ENCODE measurements at regions not wholly inside any gene's neighbourhood (a gene's known extent, or its start where the extent isn't known, plus 50 kb on each side); places are given as distances from the start of the nearest gene placed in this dataset.

DNA sequence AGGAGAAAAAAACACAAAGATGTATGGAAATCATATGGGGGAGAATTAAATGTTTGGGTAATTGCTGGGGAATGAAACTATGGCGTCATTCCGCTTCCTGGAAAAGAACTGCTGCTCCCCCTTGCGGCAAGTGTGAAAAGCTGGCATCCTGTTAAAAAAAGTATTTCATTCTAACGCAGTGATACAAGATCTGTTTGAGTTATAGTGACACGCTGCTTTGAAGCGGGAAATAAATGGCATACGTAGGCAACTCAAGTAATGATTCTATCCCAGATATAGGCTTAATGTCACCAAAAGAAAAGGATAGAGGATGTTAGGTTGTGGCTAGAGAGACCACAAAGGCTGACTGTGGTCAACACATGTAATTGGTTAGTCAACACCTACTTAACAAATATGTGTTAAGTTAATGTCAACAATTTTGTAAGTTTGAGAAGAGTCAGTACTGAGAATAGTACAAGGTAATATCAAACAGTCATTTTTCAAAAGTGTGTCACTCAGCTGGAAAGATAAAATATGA is 70.2 kb upstream of the ALDH1A1 start:
- peak; percentile 82 for DNase-seq (ENCODE audit: low read depth)
- peak; percentile 85 for TF ChIP-seq CTCF (IDR thresholded peaks at IDR 0.05; ENCODE audit: insufficient read depth, low read length)
- H3K4me3 ChIP-seq (ENCODE audit: low read depth, low read length), result no peak overlapping the region

- DNase-seq (ENCODE audit: low read depth), result no peak
- H3K4me3 ChIP-seq (ENCODE audit: low read depth, low read length), result no peak overlapping the region
- no peak for TF ChIP-seq CTCF (IDR thresholded peaks at IDR 0.05; ENCODE audit: insufficient read depth, low read length)
These were observed 69.5 kb upstream of the ALDH1A1 start for GRCh38 chr9:73022353-73022752.

GRCh38 chr9:73020877-73021276 is 68.0 kb upstream of the ALDH1A1 start:
- no peak for DNase-seq (ENCODE audit: low read depth)
- no peak overlapping the region for H3K4me3 ChIP-seq (ENCODE audit: low read depth, low read length)
- TF ChIP-seq CTCF (IDR thresholded peaks at IDR 0.05; ENCODE audit: insufficient read depth, low read length), result no peak

- DNase-seq (ENCODE audit: low read depth), result no peak
These were observed 61.2 kb upstream of the ALDH1A1 start for GRCh38 chr9:73014011-73014410.

DNA sequence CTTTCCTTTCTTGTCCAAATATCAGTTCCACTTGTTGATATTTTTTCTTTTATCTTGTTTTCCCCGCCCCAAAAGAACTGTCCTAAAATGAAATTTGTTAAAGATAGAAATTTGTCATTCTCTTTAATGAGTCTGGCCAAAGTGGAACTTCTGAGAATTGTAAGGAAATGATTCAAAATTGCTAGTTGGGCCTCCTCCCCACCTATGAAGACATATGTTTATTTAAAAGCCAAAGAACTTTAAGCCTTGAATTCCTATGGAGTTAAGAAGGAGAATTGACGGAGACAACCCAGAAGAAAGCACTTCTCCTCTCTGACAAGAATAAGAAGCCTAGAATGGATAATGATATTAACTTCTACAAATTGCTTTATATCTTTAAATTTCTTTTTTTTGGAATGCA is 59.1 kb upstream of the ALDH1A1 start:
- DNase-seq (ENCODE audit: low read depth), result peak; percentile 37
- TF ChIP-seq CTCF (IDR thresholded peaks at IDR 0.05; ENCODE audit: insufficient read depth, low read length), result no peak
- no peak overlapping the region for H3K4me3 ChIP-seq (ENCODE audit: low read depth, low read length)

More at GRCh38 chr9:73014011-73014410, 61.2 kb upstream of the ALDH1A1 start:
- H3K4me3 ChIP-seq (ENCODE audit: low read depth, low read length), result no peak overlapping the region
- no peak for TF ChIP-seq CTCF (IDR thresholded peaks at IDR 0.05; ENCODE audit: insufficient read depth, low read length)

DNA sequence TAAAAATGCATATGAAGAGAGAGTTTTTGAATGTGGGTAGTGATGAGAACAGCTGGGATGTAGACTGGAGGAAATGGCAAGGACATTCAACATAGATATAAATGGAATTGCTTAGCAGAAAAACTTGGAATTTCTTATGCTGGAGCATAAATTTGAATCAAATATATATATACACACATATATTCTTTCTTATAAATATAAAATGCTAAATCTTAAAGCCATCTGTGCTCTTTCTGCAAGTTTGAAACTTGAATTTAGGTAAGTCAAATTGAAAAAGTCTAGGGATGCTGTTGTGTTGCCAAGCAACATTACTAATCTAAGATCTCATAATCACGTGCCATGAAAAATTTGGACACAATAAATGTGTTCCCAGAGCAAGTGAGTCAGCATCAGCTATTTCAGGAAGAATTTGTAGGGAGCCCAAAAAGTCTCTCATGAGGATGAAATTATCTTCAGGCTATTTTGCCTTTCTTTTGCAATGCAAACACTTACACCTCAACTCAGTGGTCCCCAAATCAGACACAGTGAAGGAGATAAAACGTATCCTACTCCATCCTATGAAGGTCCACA is 58.4 kb upstream of the ALDH1A1 start:
- no peak for TF ChIP-seq CTCF (IDR thresholded peaks at IDR 0.05; ENCODE audit: insufficient read depth, low read length)
- DNase-seq (ENCODE audit: low read depth), result peak; percentile 89
- H3K4me3 ChIP-seq (ENCODE audit: low read depth, low read length), result no peak overlapping the region

Measured in fibroblast of the aortic adventitia (primary cell).